Right lobe of liver (tissue), 6 donors: ENCODE measurements at regions not wholly inside any gene's neighbourhood (a gene's known extent, or its start where the extent isn't known, plus 50 kb on each side); places are given as distances from the start of the nearest gene placed in this dataset.

Experiments
- ATAC-seq, 4 donors: fragments of 200-7000 bp; cut with Tn5 transposase; one replicate each; pipeline ENCODE4 v1.9.1; 2020; ENCODE audit warnings: mild to moderate bottlenecking in 4 of 4, moderate library complexity in 4 of 4
- DNase-seq, 3 donors: peaks; one replicate each; pipeline ENCODE4 v3.0.0-alpha.2; 2020
- H3K27ac ChIP-seq, 3 donors: fragments of 200-600 bp; one replicate each; pipeline ENCODE4 v1.8.0; 2022
- H3K27me3 ChIP-seq, 2 donors: fragments of 200-600 bp; one replicate each; pipeline ENCODE4 v1.8.0; 2022
- H3K36me3 ChIP-seq, 4 donors: fragments of 200-600 bp; sonication (generic) in 1 of 4; one replicate each; pipeline versions ENCODE4 v1.5.1 to v1.8.0; 2017 to 2022; ENCODE audit warnings: control low read depth in 1 of 4
- H3K4me1 ChIP-seq, 4 donors: fragments of 200-600 bp; sonication (generic) in 1 of 4; one replicate each; pipeline versions ENCODE4 v1.5.1 to v1.8.0; 2017 to 2022; ENCODE audit warnings: control low read depth in 1 of 4
- H3K4me3 ChIP-seq, 3 donors: fragments of 200-600 bp; one replicate each; pipeline ENCODE4 v1.8.0; 2022
- H3K9me3 ChIP-seq, 4 donors: fragments of 200-600 bp; sonication (generic) in 1 of 4; one replicate each; pipeline versions ENCODE4 v1.5.1 to v1.8.0; 2017 to 2022; ENCODE audit warnings: control low read depth in 1 of 4
- POLR2A ChIP-seq: fragments of 450-650 bp; IDR thresholded peaks from one replicate; pipeline ENCODE4 v1.6.1; 2017; ENCODE audit warnings: antibody characterized with exemption, mild to moderate bottlenecking
- WGBS: methylation state at CpG from one replicate; pipeline ENCODE4 v1.1.6; 2018; ENCODE audit warnings: low coverage, low lambda C conversion rate; ENCODE audit not compliant: insufficient coverage; ENCODE audit errors: missing lambda C conversion rate; 5-methylcytosine and 5-hydroxymethylcytosine counted together
- intact Hi-C, 2 donors: fragments of 100-400 bp; cut with DNase I; formaldehyde crosslinking; loops; one replicate each; pipeline versions ENCODE4 v1.11.2 to v1.14.1; 2022
- TF ChIP-seq, protein P1 (sequence below), 4 donors: fragments of 200-600 bp in 3 of 4; fragments of 450-650 bp in 1 of 4; IDR thresholded peaks; one replicate each; pipeline versions ENCODE4 v1.5.1 to v1.8.0; 2016 to 2022; ENCODE audit warnings: antibody characterized with exemption in 4 of 4, mild to moderate bottlenecking in 2 of 4
- donor health status: DM: no; HTN: yes; CAD: no.
- donor health status: DM: no; HTN: no; CAD: no.
- donor health status: DM: no; HTN: no; CAD: no.
- donor health status: DM: no; HTN: yes; CAD: no.
- donor health status: DM: no; HTN: yes; CAD: no.

DNA sequence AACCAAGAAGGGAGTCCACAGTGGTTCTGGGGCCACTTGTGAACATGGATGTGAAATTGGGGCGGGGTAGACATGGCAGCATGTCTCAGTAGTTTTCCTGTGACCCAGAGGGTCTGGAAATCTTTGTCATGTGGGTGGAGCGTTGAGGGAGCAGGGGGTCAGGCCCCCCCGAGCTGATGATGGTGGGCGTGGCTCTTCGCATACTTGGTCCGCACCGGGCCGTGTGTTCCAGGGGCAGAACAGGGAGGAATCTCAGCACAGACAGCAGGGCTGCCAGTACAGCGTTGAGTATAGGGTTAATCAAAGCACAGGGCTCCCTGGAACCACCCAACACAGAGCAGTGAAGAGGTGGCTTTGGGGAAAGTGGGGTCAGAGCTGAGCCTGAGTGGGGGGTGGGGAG, 267.5 kb downstream of the SEC14L1 start:
- H3K4me3 ChIP-seq = no peak overlapping the region
- TF ChIP-seq, protein P1, sequence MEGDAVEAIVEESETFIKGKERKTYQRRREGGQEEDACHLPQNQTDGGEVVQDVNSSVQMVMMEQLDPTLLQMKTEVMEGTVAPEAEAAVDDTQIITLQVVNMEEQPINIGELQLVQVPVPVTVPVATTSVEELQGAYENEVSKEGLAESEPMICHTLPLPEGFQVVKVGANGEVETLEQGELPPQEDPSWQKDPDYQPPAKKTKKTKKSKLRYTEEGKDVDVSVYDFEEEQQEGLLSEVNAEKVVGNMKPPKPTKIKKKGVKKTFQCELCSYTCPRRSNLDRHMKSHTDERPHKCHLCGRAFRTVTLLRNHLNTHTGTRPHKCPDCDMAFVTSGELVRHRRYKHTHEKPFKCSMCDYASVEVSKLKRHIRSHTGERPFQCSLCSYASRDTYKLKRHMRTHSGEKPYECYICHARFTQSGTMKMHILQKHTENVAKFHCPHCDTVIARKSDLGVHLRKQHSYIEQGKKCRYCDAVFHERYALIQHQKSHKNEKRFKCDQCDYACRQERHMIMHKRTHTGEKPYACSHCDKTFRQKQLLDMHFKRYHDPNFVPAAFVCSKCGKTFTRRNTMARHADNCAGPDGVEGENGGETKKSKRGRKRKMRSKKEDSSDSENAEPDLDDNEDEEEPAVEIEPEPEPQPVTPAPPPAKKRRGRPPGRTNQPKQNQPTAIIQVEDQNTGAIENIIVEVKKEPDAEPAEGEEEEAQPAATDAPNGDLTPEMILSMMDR (IDR thresholded peaks at IDR 0.05) = no peak
- no peak for TF ChIP-seq POLR2A
- no peaks in the 10 kb centered on the region for H3K9me3 ChIP-seq
- peaks cover 0 to 9% (median 0%) of the 10 kb centered on the region in 4 donors for H3K4me1 ChIP-seq
- 80% methylated on average over 6 of the region's 9 CpGs for WGBS
- H3K27me3 ChIP-seq = no peaks in the 10 kb centered on the region
- intact Hi-C loops = no loop called here
- ATAC-seq (no peak), DNase-seq (no peak)
- no peaks in the 10 kb centered on the region for H3K36me3 ChIP-seq
- no peak overlapping the region for H3K27ac ChIP-seq

DNA sequence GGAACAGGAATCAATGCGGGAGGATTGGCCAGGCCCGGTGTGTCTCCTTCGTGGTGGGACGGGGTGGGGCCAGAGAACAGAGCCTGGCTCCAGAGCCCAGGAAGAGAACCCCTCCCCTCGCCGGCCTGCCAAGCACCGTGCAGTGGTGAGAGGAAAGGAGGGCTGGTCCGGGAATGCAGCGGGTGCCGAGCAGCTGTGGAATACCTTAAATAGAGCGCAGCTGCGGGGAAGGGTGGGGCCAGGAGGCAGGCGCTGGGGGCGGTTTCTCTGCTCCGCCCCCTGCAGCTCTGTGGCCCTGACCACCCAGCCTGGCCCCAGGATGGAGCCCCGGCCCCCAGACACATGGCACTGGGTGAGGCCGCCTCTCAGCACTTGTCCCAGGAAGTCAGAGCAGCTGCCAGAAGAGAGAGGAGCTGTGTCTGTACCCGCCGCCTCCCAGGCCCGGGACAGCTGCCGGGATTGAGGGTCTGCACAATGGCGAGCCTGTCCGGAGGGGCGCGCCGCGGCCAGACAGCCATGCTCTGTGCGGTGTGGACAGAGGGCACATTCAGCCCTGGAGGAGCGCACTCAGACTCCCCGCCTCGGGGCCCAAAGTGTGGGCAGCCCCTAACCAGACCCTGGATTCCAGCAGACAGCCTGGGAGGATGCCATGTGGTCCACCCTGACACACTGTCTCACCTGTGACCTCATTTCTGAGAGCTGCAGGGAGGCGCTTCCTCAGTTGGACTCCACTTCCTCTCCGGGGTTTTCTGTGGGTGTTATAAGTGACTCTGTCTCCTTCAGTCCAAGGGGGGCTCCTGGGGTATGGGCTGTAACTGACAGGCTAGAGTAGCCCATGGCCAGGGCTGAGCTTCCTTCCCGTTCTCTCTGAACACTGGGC, 268.8 kb downstream of the SEC14L1 start:
- Histone ChIP-seq H3K36me3 (no peaks in the 10 kb centered on the region), H3K27ac (no peak overlapping the region), H3K4me3 (no peak overlapping the region), H3K27me3 (no peaks in the 10 kb centered on the region), H3K4me1 (peaks cover 0 to 9% (median 0%) of the 10 kb centered on the region in 4 donors), H3K9me3 (no peaks in the 10 kb centered on the region)
- WGBS = 54% methylated on average over 11 of the region's 34 CpGs
- TF ChIP-seq, protein P1 (IDR thresholded peaks at IDR 0.05) = no peak
- TF ChIP-seq POLR2A = no peak
- ATAC-seq (peak in 2 of 4 donors; percentile 5 to 12), DNase-seq (no peak)
- intact Hi-C loops = no loop called here

DNA sequence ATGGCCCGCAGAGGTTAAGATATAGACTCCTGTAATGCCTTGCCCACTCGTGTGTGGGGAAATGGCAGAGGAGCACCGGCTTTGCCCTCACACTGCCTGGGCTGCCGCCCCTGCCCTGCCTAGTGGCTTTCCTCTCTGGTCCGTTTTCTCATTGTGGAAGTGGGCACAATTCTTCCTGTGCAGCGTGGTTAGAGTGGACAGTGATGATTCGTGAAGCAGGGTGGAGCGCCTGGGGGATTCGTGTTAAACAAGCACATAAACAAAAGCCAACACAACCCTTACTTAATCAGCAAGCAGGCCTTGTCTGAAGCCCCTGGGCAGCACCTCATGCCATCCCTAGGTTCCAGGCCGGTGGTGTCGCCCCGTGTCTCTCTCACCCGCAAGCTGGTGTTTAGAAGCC, 269.7 kb downstream of the SEC14L1 start:
- TF ChIP-seq, protein P1 (IDR thresholded peaks at IDR 0.05) = no peak
- TF ChIP-seq POLR2A = no peak
- ATAC-seq (no peak), DNase-seq (no peak)
- Histone ChIP-seq H3K36me3 (no peaks in the 10 kb centered on the region), H3K27me3 (no peaks in the 10 kb centered on the region), H3K27ac (no peak overlapping the region), H3K4me1 (peaks cover 0 to 9% (median 0%) of the 10 kb centered on the region in 4 donors), H3K4me3 (no peak overlapping the region), H3K9me3 (no peaks in the 10 kb centered on the region)
- intact Hi-C loops = no loop called here
- WGBS = 85% methylated on average over 9 of the region's 13 CpGs

DNA sequence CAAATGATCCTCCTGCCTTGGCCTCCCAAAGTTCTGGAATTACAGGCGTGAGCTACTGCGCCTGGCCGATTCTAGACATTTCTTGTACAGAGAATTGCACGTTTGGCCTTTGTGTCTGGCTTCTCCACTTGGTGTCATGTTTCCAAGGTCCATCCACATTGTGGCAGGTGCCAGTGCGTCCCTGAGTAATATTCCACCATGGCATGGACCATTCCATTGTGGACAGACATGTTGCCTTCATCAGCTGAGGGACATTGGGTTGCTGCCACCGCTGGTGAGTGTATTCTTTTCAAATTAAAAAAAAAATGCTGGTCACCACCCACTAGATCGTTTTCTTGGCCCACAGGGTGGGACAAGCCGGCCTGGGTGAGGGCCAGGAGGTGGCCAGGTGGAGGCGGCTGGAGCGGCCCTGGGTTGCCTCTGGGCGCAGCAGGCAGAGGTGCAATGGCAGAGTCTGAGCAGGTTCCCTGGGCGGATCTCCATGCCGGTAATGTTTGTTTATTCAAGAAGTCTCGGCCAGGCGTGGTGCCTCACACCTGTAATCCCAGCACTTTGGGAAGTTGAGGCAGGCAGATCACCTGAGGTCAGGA, 274.1 kb downstream of the SEC14L1 start:
- WGBS = 79% methylated on average over 7 of the region's 15 CpGs
- ATAC-seq (no peak), DNase-seq (no peak)
- Histone ChIP-seq H3K4me3 (no peak overlapping the region), H3K36me3 (peaks cover 0 to 4% (median 0%) of the 10 kb centered on the region in 4 donors), H3K27ac (no peak overlapping the region), H3K9me3 (no peaks in the 10 kb centered on the region), H3K4me1 (peaks cover 0 to 11% (median 3%) of the 10 kb centered on the region in 4 donors), H3K27me3 (no peaks in the 10 kb centered on the region)
- TF ChIP-seq, protein P1 (IDR thresholded peaks at IDR 0.05) = no peak
- TF ChIP-seq POLR2A = no peak
- intact Hi-C loops = no loop called here
